PC-9 (cell line): ENCODE measurements at regions not wholly inside any gene's neighbourhood (a gene's known extent, or its start where the extent isn't known, plus 50 kb on each side); places are given as distances from the start of the nearest gene placed in this dataset.

Source experiments
- BruUV-seq: library from RNA; stranded (reverse); fragments of 400-500 nt; replicated peaks from 2 replicates; lab custom pipeline; 2021; lab: Mats Ljungman, UMichigan
- CTCF ChIA-PET: fragments of 300-600 bp; sonication (Branson Sonifier 250); formaldehyde crosslinking; loops from one replicate; lab custom pipeline; 2022; ENCODE audit warnings: antibody characterized with exemption; lab: Charles Lee
- POLR2A ChIA-PET: fragments of 300-600 bp; sonication (Branson Sonifier 250); formaldehyde crosslinking; loops from one replicate; lab custom pipeline; 2022; ENCODE audit warnings: antibody characterized with exemption; ENCODE audit not compliant: unreplicated experiment; lab: Charles Lee
- DNase-seq, 2 experiments: peaks; one replicate each; pipeline versions ENCODE4 v3.0.0 to v3.0.0-alpha.2; 2015 to 2022; ENCODE audit warnings: mixed read lengths in 1 of 2
- H2AFZ ChIP-seq: fragments of 200-600 bp; sonication (generic); 2 replicates; pipeline ENCODE4 v1.8.1; 2017; ENCODE audit warnings: antibody characterized with exemption
- H3F3A ChIP-seq: fragments of 200-600 bp; sonication (generic); 2 replicates; pipeline ENCODE4 v1.8.1; 2017; ENCODE audit warnings: antibody characterized with exemption, mild to moderate bottlenecking, low read depth; ENCODE audit not compliant: insufficient read depth
- H3K27ac ChIP-seq: fragments of 200-600 bp; sonication (generic); 2 replicates; pipeline ENCODE4 v1.6.1; 2016; ENCODE audit warnings: mixed run types
- H3K27me3 ChIP-seq: fragments of 200-600 bp; sonication (generic); 2 replicates; pipeline ENCODE4 v1.6.1; 2016; ENCODE audit warnings: low read depth, mixed run types; ENCODE audit not compliant: insufficient read depth
- H3K36me3 ChIP-seq: fragments of 200-600 bp; sonication (generic); 2 replicates; pipeline ENCODE4 v1.6.1; 2016; ENCODE audit warnings: low read depth, mixed run types
- H3K4me1 ChIP-seq: fragments of 200-600 bp; sonication (generic); replicated peaks from 2 replicates; pipeline ENCODE4 v1.6.1; 2016; ENCODE audit warnings: mixed run types; ENCODE audit not compliant: insufficient read depth
- H3K4me2 ChIP-seq: fragments of 200-600 bp; sonication (generic); 2 replicates; pipeline ENCODE4 v1.6.1; 2017; ENCODE audit warnings: mixed run types
- H3K4me3 ChIP-seq: fragments of 200-600 bp; sonication (generic); 2 replicates; pipeline ENCODE4 v1.6.1; 2016; ENCODE audit warnings: mixed run types
- H3K79me2 ChIP-seq: fragments of 200-600 bp; sonication (generic); 2 replicates; pipeline ENCODE4 v1.6.1; 2017; ENCODE audit warnings: low read depth, mixed run types
- H3K9me2 ChIP-seq: fragments of 200-600 bp; sonication (generic); 2 replicates; pipeline ENCODE4 v1.8.1; 2017; ENCODE audit warnings: mild to moderate bottlenecking; ENCODE audit not compliant: insufficient read depth
- H3K9me3 ChIP-seq: fragments of 200-600 bp; sonication (generic); 2 replicates; pipeline ENCODE4 v1.8.1; 2016; ENCODE audit warnings: low read depth; ENCODE audit not compliant: insufficient read depth
- H4K20me1 ChIP-seq: fragments of 200-600 bp; sonication (generic); 2 replicates; pipeline ENCODE4 v1.8.1; 2017; ENCODE audit not compliant: insufficient read depth
- EZH2 ChIP-seq: fragments of 200-600 bp; sonication (generic); IDR thresholded peaks from 2 replicates; pipeline ENCODE4 v1.8.0; 2017; ENCODE audit warnings: antibody characterized with exemption, low read depth
- intact Hi-C: fragments of 100-400 bp; cut with micrococcal nuclease; formaldehyde crosslinking; loops from one replicate; pipeline ENCODE4 v1.10.0; 2022; ENCODE audit not compliant: unreplicated experiment
- TF ChIP-seq, protein P1 (sequence below): fragments of 200-600 bp; sonication (generic); conservative IDR thresholded peaks from 2 replicates; pipeline ENCODE4 v1.6.1; 2017; ENCODE audit warnings: mixed run types, antibody characterized with exemption, mild to moderate bottlenecking, moderate library complexity

DNA sequence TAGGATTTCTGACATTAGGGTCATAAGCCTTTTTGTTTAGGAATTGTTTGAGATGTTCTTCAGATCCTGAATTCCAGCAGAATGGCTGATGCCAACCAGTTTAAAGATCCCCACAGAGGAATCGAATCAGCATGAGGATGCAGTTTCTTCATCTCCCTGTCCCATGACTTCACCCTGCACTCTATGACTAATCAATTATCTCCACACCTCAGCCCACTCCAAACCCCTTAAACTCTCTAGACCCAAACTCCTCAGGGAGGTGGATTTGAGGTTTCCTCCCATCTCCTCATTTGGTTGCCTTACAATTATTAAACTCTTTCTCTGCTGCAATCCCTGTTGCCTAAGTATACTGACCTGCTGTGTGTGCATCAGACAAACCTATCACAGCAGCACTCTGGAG, 86.5 kb upstream of the CRY1 start:
- Histone ChIP-seq H3K9me3 (no peaks in the 10 kb centered on the region), H3K36me3 (no peaks in the 10 kb centered on the region), H3K79me2 (no peaks in the 10 kb centered on the region), H3K9me2 (no peaks in the 10 kb centered on the region), H4K20me1 (no peaks in the 10 kb centered on the region), H3K4me2 (no peak overlapping the region), H2AFZ (no peak overlapping the region), H3K4me1 (no peaks in the 10 kb centered on the region), H3K27ac (no peak overlapping the region), H3K4me3 (no peak overlapping the region), H3K27me3 (no peaks in the 10 kb centered on the region), H3F3A (no peaks in the 10 kb centered on the region)
- no TSS peak for BruUV-seq
- DNase-seq, result no peak
- intact Hi-C loops, result no loop called here
- TF ChIP-seq, protein P1, sequence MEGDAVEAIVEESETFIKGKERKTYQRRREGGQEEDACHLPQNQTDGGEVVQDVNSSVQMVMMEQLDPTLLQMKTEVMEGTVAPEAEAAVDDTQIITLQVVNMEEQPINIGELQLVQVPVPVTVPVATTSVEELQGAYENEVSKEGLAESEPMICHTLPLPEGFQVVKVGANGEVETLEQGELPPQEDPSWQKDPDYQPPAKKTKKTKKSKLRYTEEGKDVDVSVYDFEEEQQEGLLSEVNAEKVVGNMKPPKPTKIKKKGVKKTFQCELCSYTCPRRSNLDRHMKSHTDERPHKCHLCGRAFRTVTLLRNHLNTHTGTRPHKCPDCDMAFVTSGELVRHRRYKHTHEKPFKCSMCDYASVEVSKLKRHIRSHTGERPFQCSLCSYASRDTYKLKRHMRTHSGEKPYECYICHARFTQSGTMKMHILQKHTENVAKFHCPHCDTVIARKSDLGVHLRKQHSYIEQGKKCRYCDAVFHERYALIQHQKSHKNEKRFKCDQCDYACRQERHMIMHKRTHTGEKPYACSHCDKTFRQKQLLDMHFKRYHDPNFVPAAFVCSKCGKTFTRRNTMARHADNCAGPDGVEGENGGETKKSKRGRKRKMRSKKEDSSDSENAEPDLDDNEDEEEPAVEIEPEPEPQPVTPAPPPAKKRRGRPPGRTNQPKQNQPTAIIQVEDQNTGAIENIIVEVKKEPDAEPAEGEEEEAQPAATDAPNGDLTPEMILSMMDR, result no peak
- no peak for TF ChIP-seq EZH2
- ChIA-PET CTCF (no interaction called here), POLR2A (no interaction called here)

DNA sequence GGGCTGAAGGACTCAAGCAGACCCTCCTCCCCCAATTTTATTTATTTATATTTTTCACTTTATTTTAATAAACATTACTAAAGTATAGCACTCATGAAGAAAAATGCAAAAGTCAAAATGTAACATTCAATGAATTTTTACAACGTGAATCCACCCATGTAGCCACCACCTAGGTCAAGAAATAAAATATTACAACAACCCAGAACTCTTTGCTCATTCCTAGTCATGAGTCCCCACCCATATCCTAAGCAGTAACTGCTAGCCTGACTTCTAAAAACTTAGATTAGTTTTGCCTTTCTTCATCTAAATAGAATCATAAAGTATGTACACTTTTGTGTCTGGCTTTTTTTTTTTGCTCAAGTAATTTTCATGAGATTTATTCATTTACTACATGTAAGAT, 86.9 kb upstream of the CRY1 start:
- DNase-seq, result no peak
- ChIA-PET POLR2A (no interaction called here), CTCF (no interaction called here)
- BruUV-seq, result no TSS peak
- no peaks in the 10 kb centered on the region for H3K79me2 ChIP-seq
- no peaks in the 10 kb centered on the region for H3K27me3 ChIP-seq
- H3K4me1 ChIP-seq, result no peaks in the 10 kb centered on the region
- H3F3A ChIP-seq, result no peaks in the 10 kb centered on the region
- H3K36me3 ChIP-seq, result no peaks in the 10 kb centered on the region
- no peaks in the 10 kb centered on the region for H4K20me1 ChIP-seq
- no peak overlapping the region for H2AFZ ChIP-seq
- intact Hi-C loops, result no loop called here
- no peak overlapping the region for H3K4me2 ChIP-seq
- H3K9me3 ChIP-seq, result no peaks in the 10 kb centered on the region
- TF ChIP-seq EZH2, result no peak
- TF ChIP-seq, protein P1, result no peak
- no peak overlapping the region for H3K27ac ChIP-seq
- no peaks in the 10 kb centered on the region for H3K9me2 ChIP-seq
- H3K4me3 ChIP-seq, result no peak overlapping the region

DNA sequence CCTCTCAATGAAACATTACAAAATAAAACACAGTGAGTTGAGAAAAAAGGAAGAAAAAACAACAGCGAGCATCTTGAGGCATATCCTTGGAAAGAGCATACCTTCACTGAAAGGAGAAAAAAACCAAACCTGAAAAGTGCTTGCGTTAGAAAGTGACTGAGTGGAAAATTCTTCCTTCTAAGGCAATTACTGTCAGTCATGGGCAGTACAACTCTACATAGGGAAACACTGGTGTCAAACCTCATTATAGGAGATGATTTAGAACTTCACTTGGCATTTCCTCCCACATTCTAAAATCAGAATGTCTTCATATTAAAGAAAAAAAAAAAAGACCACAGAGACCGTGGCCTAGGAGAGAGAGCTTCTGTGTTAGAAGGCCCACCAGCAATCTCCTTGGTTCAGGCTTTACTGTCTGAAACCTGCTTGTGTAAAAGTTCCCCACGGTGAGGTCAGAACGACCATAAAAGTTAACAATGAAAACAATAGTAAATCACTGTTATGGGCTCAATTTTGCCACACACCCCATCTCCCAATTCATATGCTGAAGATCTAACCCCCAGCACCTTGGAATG, 91.1 kb upstream of the CRY1 start:
- intact Hi-C loops, result no loop called here
- no peaks in the 10 kb centered on the region for H3K9me2 ChIP-seq
- H3K9me3 ChIP-seq, result no peaks in the 10 kb centered on the region
- no peaks in the 10 kb centered on the region for H4K20me1 ChIP-seq
- H3K27ac ChIP-seq, result no peak overlapping the region
- BruUV-seq, result no TSS peak
- ChIA-PET CTCF (no interaction called here), POLR2A (no interaction called here)
- no peaks in the 10 kb centered on the region for H3K27me3 ChIP-seq
- no peak overlapping the region for H3K4me2 ChIP-seq
- H3K4me1 ChIP-seq, result no peaks in the 10 kb centered on the region
- no peak for TF ChIP-seq EZH2
- TF ChIP-seq, protein P1, result no peak
- no peak for DNase-seq
- no peaks in the 10 kb centered on the region for H3K36me3 ChIP-seq
- H2AFZ ChIP-seq, result no peak overlapping the region
- H3K79me2 ChIP-seq, result no peaks in the 10 kb centered on the region
- no peaks in the 10 kb centered on the region for H3F3A ChIP-seq
- H3K4me3 ChIP-seq, result no peak overlapping the region
